ENCODE measurements at regions not wholly inside any gene's neighbourhood (a gene's known extent, or its start where the extent isn't known, plus 50 kb on each side); places are given as distances from the start of the nearest gene placed in this dataset.
A peak's percentile ranks its signal among the peaks of the same experiment; 100 is the strongest.

DNA sequence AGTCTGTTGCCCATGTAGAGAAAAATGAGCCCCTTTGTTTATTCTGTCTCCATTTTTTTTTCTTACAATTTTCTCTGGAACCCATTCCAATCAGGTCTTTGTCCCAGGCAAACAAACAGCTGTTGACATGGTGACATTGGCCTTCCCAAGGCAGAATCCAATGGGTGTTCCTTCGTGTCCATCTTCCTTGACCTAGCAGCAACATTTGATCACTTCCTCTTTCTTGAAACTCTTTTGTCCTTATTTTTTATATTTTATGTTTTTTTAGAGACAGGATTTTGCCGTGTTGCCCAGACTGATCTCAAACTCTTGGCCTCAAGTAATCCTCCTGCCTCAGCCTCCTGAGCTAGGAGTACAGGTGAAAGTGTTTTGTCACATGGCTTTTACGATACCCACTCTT lies 65.4 kb upstream of the CACNA1E start:
- Mint-ChIP-seq H3K4me3 (no peak overlapping the region), H3K9me3 (no peaks in the 10 kb centered on the region), H3K4me1 (no peaks in the 10 kb centered on the region), H3K36me3 (ENCODE audit: insufficient read depth) (no peaks in the 10 kb centered on the region), H3K27ac (ENCODE audit: low read depth) (no peak overlapping the region), H3K27me3 (no peaks in the 10 kb centered on the region)
- no peak for DNase-seq (ENCODE audit: low spot score in 2 of 2)
- ATAC-seq (replicated peaks; ENCODE audit: extremely low read depth, poor library complexity, severe bottlenecking): no peak

- no peak for DNase-seq (ENCODE audit: low spot score in 2 of 2)
- H3K27ac Mint-ChIP-seq (ENCODE audit: low read depth): no peak overlapping the region
These were observed 59.9 kb upstream of the CACNA1E start for GRCh38 chr1:181423301-181423918.

GRCh38 chr1:181424786-181425403 lies 58.4 kb upstream of the CACNA1E start:
- Mint-ChIP-seq H3K4me3 (no peak overlapping the region), H3K4me1 (peaks cover 11% of the 10 kb centered on the region), H3K36me3 (ENCODE audit: insufficient read depth) (no peaks in the 10 kb centered on the region), H3K27me3 (peaks cover 50% of the 10 kb centered on the region), H3K27ac (ENCODE audit: low read depth) (no peak overlapping the region), H3K9me3 (no peaks in the 10 kb centered on the region)
- ATAC-seq (replicated peaks; ENCODE audit: extremely low read depth, poor library complexity, severe bottlenecking) (peak; percentile 33), DNase-seq (ENCODE audit: low spot score in 2 of 2) (peak; percentile 49 to 54)

More at GRCh38 chr1:181423301-181423918, 59.9 kb upstream of the CACNA1E start:
- Mint-ChIP-seq H3K4me1 (peaks cover 11% of the 10 kb centered on the region), H3K36me3 (ENCODE audit: insufficient read depth) (no peaks in the 10 kb centered on the region), H3K9me3 (no peaks in the 10 kb centered on the region), H3K4me3 (no peak overlapping the region), H3K27me3 (peaks cover 35% of the 10 kb centered on the region)
- ATAC-seq (replicated peaks; ENCODE audit: extremely low read depth, poor library complexity, severe bottlenecking): no peak

- H3K27me3 Mint-ChIP-seq: peaks cover 52% of the 10 kb centered on the region
- DNase-seq (ENCODE audit: low spot score in 2 of 2) (no peak), ATAC-seq (replicated peaks; ENCODE audit: extremely low read depth, poor library complexity, severe bottlenecking) (no peak)
- no peaks in the 10 kb centered on the region for H3K9me3 Mint-ChIP-seq
- peaks cover 11% of the 10 kb centered on the region for H3K4me1 Mint-ChIP-seq
- H3K36me3 Mint-ChIP-seq (ENCODE audit: insufficient read depth): no peaks in the 10 kb centered on the region
- no peak overlapping the region for H3K27ac Mint-ChIP-seq (ENCODE audit: low read depth)
- H3K4me3 Mint-ChIP-seq: no peak overlapping the region
These were observed 57.8 kb upstream of the CACNA1E start for GRCh38 chr1:181425566-181425965.

DNA sequence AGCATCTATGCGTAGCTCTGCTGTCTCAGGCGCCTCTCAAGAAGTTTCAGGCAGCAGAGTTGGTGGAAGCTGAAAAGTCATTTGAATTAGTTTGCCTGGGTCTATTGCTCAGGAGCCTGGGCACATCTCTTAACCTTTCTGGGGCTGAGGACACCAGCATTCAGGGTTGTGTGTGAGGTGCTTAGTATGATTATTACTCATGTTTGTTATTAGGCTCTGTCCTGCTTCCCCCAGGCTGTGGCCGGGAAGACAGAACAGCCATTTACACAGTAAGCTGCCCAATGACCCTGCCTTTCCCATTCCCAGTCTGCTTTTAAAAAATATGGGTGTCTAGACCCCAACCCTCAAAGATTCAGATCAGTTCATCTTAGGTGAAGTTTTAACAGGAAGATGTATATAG lies 53.9 kb upstream of the CACNA1E start:
- ATAC-seq (replicated peaks; ENCODE audit: extremely low read depth, poor library complexity, severe bottlenecking): no peak
- Mint-ChIP-seq H3K27me3 (peaks cover 69% of the 10 kb centered on the region), H3K4me3 (no peak overlapping the region), H3K36me3 (ENCODE audit: insufficient read depth) (no peaks in the 10 kb centered on the region), H3K27ac (ENCODE audit: low read depth) (no peak overlapping the region), H3K4me1 (peaks cover 11% of the 10 kb centered on the region), H3K9me3 (no peaks in the 10 kb centered on the region)
- no peak for DNase-seq (ENCODE audit: low spot score in 2 of 2)

GRCh38 chr1:181430015-181430885 lies 53.1 kb upstream of the CACNA1E start:
- Mint-ChIP-seq H3K4me1 (peaks cover 5% of the 10 kb centered on the region), H3K9me3 (no peaks in the 10 kb centered on the region), H3K4me3 (no peak overlapping the region), H3K36me3 (ENCODE audit: insufficient read depth) (no peaks in the 10 kb centered on the region), H3K27me3 (peaks cover 70% of the 10 kb centered on the region), H3K27ac (ENCODE audit: low read depth) (no peak overlapping the region)
- ATAC-seq (replicated peaks; ENCODE audit: extremely low read depth, poor library complexity, severe bottlenecking) (no peak), DNase-seq (ENCODE audit: low spot score in 2 of 2) (no peak)

All from central memory CD8-positive, alpha-beta T cell (primary cell).